ENCODE measurements at regions not wholly inside any gene's neighbourhood (a gene's known extent, or its start where the extent isn't known, plus 50 kb on each side); places are given as distances from the start of the nearest gene placed in this dataset.

- Histone ChIP-seq H3K36me3 (ENCODE audit: control insufficient read depth, insufficient read depth, low read length) (no peaks in the 10 kb centered on the region), H3K27me3 (ENCODE audit: control insufficient read depth, insufficient read depth, low read length) (no peaks in the 10 kb centered on the region), H3K9me3 (ENCODE audit: control insufficient read depth, insufficient read depth, low read length) (no peaks in the 10 kb centered on the region), H3K4me3 (ENCODE audit: low read depth, low read length) (no peak overlapping the region), H3K4me1 (ENCODE audit: control insufficient read depth, insufficient read depth, low read length) (no peaks in the 10 kb centered on the region), H3K27ac (ENCODE audit: low read depth, low read length) (no peak overlapping the region)
- DNase-seq (ENCODE audit: low read depth in 4 of 6, low spot score in 6 of 6) = no peak
- no CpG with 5 or more reads among the region's 1 CpG for WGBS (ENCODE audit: insufficient coverage)
These were observed 162.0 kb upstream of the CNTN6 start for GRCh38 chr3:930866-931265.

DNA sequence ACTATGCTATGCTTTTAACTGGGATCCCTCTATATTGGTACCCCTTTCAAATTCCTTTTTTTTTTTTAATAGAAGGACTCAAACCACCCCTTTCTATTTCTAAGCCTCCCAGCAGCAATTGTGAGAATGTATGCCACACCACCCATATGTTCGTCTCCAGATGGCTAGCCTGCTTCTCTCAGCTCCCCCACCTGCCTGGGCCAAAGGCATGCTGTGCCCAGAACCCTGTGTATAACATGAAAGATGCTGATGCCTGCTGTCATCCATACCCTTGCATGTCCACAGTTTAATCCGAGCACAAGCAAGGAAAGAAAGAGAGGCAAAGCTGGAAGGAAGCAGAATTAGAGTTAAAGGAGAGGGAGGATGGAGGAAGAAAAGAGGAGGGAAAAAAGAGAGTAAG lies 159.5 kb upstream of the CNTN6 start:
- Histone ChIP-seq H3K9me3 (ENCODE audit: control insufficient read depth, insufficient read depth, low read length) (no peaks in the 10 kb centered on the region), H3K27me3 (ENCODE audit: control insufficient read depth, insufficient read depth, low read length) (no peaks in the 10 kb centered on the region), H3K4me1 (ENCODE audit: control insufficient read depth, insufficient read depth, low read length) (no peaks in the 10 kb centered on the region), H3K36me3 (ENCODE audit: control insufficient read depth, insufficient read depth, low read length) (no peaks in the 10 kb centered on the region), H3K27ac (ENCODE audit: low read depth, low read length) (no peak overlapping the region), H3K4me3 (ENCODE audit: low read depth, low read length) (no peak overlapping the region)
- peak in 2 of 6 donors; percentile 22 to 84 for DNase-seq (ENCODE audit: low read depth in 4 of 6, low spot score in 6 of 6)
- WGBS (ENCODE audit: insufficient coverage) = 39% methylated on average over 2 of the region's 2 CpGs

DNA sequence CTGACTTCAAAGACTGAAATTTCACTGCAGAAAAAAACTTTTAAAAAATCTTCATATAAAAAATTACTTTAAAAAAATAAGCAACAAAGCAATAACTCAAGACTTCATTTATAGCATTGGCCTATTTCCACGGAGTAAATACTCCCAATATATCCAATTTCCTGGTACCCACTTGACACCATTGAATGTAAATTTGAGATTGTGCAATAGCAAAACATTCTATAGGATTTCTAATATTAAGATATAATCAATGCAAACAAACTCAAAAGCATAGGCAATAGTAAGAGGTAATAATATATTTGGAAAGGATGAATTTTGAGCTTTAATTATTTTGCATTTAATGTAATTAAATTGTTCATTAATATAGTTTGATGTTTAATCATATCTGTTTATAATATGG lies 148.0 kb upstream of the CNTN6 start:
- no CpG with 5 or more reads among the region's 1 CpG for WGBS (ENCODE audit: insufficient coverage)
- no peaks in the 10 kb centered on the region for H3K27me3 ChIP-seq (ENCODE audit: control insufficient read depth, insufficient read depth, low read length)
- H3K9me3 ChIP-seq (ENCODE audit: control insufficient read depth, insufficient read depth, low read length) = no peaks in the 10 kb centered on the region
- no peak overlapping the region for H3K4me3 ChIP-seq (ENCODE audit: low read depth, low read length)
- H3K27ac ChIP-seq (ENCODE audit: low read depth, low read length) = no peak overlapping the region
- H3K4me1 ChIP-seq (ENCODE audit: control insufficient read depth, insufficient read depth, low read length) = no peaks in the 10 kb centered on the region
- no peak for DNase-seq (ENCODE audit: low read depth in 4 of 6, low spot score in 6 of 6)
- no peaks in the 10 kb centered on the region for H3K36me3 ChIP-seq (ENCODE audit: control insufficient read depth, insufficient read depth, low read length)

DNA sequence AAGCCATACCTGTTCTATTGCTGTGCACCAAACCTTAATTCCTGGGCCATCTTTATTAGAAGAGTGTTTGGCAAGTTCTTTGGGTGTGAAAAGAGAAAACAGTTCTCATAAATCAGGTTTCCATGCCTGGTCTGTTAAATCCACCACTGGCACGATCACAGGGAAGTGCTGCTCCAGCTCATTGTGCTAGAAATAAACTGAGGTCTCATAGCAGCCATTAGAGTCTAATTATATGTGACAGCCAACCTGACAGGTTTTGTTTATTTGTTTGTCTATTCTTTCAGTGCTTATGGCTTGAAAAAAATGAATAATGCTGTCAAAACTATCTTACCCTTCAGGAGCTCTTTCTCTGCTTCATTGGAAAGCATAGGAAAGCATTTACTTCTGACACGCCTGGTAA lies 147.1 kb upstream of the CNTN6 start:
- Histone ChIP-seq H3K27ac (ENCODE audit: low read depth, low read length) (no peak overlapping the region), H3K4me1 (ENCODE audit: control insufficient read depth, insufficient read depth, low read length) (no peaks in the 10 kb centered on the region), H3K9me3 (ENCODE audit: control insufficient read depth, insufficient read depth, low read length) (no peaks in the 10 kb centered on the region), H3K4me3 (ENCODE audit: low read depth, low read length) (no peak overlapping the region), H3K36me3 (ENCODE audit: control insufficient read depth, insufficient read depth, low read length) (no peaks in the 10 kb centered on the region), H3K27me3 (ENCODE audit: control insufficient read depth, insufficient read depth, low read length) (no peaks in the 10 kb centered on the region)
- DNase-seq (ENCODE audit: low read depth in 4 of 6, low spot score in 6 of 6) = peak in 1 of 6 donors; percentile 58
- 50% methylated on average over 1 of the region's 2 CpGs for WGBS (ENCODE audit: insufficient coverage)

- Histone ChIP-seq H3K4me1 (ENCODE audit: control insufficient read depth, insufficient read depth, low read length) (no peaks in the 10 kb centered on the region), H3K36me3 (ENCODE audit: control insufficient read depth, insufficient read depth, low read length) (no peaks in the 10 kb centered on the region), H3K27ac (ENCODE audit: low read depth, low read length) (no peak overlapping the region), H3K27me3 (ENCODE audit: control insufficient read depth, insufficient read depth, low read length) (no peaks in the 10 kb centered on the region), H3K4me3 (ENCODE audit: low read depth, low read length) (no peak overlapping the region), H3K9me3 (ENCODE audit: control insufficient read depth, insufficient read depth, low read length) (no peaks in the 10 kb centered on the region)
- 63% methylated on average over 1 of the region's 1 CpG for WGBS (ENCODE audit: insufficient coverage)
- no peak for DNase-seq (ENCODE audit: low read depth in 4 of 6, low spot score in 6 of 6)
These were observed 139.9 kb upstream of the CNTN6 start for GRCh38 chr3:952906-953305.

DNA sequence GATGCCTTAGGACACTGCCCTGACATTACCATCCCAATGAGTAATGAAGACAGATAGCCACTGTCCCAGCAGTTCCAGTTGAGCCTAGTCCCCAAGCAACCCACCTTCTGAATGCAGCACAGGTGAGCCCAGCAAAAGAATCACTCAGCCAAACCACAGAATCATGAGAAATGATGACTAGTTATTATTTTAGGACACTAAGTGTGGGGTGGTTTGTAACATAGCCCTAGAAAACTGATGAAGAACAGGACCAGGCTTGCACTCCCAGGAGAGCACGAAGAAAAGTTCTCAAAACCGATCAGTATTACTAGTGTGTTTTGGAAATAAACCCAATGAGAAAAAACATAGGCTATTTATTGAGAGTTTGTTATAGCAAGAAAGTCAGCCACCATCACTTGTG lies 129.6 kb upstream of the CNTN6 start:
- no peaks in the 10 kb centered on the region for H3K36me3 ChIP-seq (ENCODE audit: control insufficient read depth, insufficient read depth, low read length)
- no peak overlapping the region for H3K4me3 ChIP-seq (ENCODE audit: low read depth, low read length)
- WGBS (ENCODE audit: insufficient coverage) = 90% methylated on average over 2 of the region's 2 CpGs
- no peak for DNase-seq (ENCODE audit: low read depth in 4 of 6, low spot score in 6 of 6)
- no peaks in the 10 kb centered on the region for H3K9me3 ChIP-seq (ENCODE audit: control insufficient read depth, insufficient read depth, low read length)
- no peaks in the 10 kb centered on the region for H3K4me1 ChIP-seq (ENCODE audit: control insufficient read depth, insufficient read depth, low read length)
- no peak overlapping the region for H3K27ac ChIP-seq (ENCODE audit: low read depth, low read length)
- no peaks in the 10 kb centered on the region for H3K27me3 ChIP-seq (ENCODE audit: control insufficient read depth, insufficient read depth, low read length)

DNA sequence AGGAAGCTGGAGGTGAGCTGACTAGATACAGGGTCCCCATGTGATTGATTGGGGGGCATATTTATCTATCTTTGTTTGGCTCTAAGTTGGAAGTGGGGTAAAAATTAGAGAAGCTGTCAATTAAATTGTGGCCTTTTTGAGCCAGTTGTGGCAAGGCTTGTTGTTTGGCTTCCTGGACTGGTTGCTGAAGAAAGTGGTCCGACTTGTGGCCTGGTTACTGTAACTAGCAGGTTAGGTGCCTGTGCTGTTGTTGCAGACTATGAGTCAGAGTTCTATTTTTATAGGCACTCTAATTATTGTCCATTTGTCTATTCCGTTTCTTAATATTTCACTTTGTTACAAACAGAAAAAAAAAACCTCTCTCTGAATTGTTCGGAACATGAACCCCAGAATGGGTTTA lies 129.1 kb upstream of the CNTN6 start:
- no peak overlapping the region for H3K4me3 ChIP-seq (ENCODE audit: low read depth, low read length)
- no CpG with 5 or more reads among the region's 3 CpGs for WGBS (ENCODE audit: insufficient coverage)

DNA sequence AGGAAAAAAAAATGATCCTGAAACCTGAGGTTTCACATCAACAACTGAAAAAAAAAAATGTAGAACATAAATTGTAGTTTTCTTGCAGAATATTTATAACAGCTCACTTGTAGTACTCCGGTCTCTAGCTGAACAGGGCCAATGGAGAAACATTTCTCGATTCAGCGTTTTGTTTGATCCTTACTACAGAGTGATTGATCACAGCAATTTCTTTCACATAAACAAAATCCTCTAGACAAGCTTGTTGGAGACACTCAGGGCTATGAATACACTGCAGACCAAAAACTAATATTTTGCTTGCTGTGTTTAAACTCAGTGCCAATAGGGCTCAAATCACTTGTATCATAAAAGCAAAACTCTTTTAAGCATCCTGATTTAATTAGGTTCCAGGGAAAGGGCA lies 127.0 kb upstream of the CNTN6 start:
- peak in 1 of 6 donors; percentile 60 for DNase-seq (ENCODE audit: low read depth in 4 of 6, low spot score in 6 of 6)
- H3K27ac ChIP-seq (ENCODE audit: low read depth, low read length) = no peak overlapping the region
- H3K9me3 ChIP-seq (ENCODE audit: control insufficient read depth, insufficient read depth, low read length) = no peaks in the 10 kb centered on the region
- no peaks in the 10 kb centered on the region for H3K36me3 ChIP-seq (ENCODE audit: control insufficient read depth, insufficient read depth, low read length)
- 60% methylated on average over 3 of the region's 3 CpGs for WGBS (ENCODE audit: insufficient coverage)
- H3K4me3 ChIP-seq (ENCODE audit: low read depth, low read length) = no peak overlapping the region
- no peaks in the 10 kb centered on the region for H3K4me1 ChIP-seq (ENCODE audit: control insufficient read depth, insufficient read depth, low read length)
- no peaks in the 10 kb centered on the region for H3K27me3 ChIP-seq (ENCODE audit: control insufficient read depth, insufficient read depth, low read length)

More for the DNA sequence above, 129.1 kb upstream of the CNTN6 start:
- no peaks in the 10 kb centered on the region for H3K9me3 ChIP-seq (ENCODE audit: control insufficient read depth, insufficient read depth, low read length)
- no peak for DNase-seq (ENCODE audit: low read depth in 4 of 6, low spot score in 6 of 6)
- H3K27me3 ChIP-seq (ENCODE audit: control insufficient read depth, insufficient read depth, low read length) = no peaks in the 10 kb centered on the region
- H3K36me3 ChIP-seq (ENCODE audit: control insufficient read depth, insufficient read depth, low read length) = no peaks in the 10 kb centered on the region
- H3K27ac ChIP-seq (ENCODE audit: low read depth, low read length) = no peak overlapping the region
- no peaks in the 10 kb centered on the region for H3K4me1 ChIP-seq (ENCODE audit: control insufficient read depth, insufficient read depth, low read length)

DNA sequence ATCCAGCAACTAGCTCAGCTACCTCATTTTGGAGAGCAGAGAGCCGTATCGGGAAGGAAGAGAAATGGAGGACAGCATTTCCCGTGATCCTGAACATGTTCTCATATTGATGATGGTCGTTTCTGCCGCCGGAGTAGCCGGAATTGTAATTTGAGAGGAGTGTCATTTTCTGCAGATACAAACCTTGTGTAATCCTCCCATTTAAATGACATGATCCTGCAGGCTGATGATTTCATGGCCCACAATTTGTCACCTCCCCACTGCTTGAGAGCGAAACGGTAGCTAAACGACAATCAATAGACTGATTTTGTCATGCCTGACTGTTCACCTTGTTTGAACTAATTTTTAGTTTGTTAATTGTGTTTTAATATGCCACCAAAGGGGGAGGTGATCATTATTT lies 126.5 kb upstream of the CNTN6 start:
- Histone ChIP-seq H3K27ac (ENCODE audit: low read depth, low read length) (no peak overlapping the region), H3K9me3 (ENCODE audit: control insufficient read depth, insufficient read depth, low read length) (no peaks in the 10 kb centered on the region), H3K4me1 (ENCODE audit: control insufficient read depth, insufficient read depth, low read length) (no peaks in the 10 kb centered on the region), H3K36me3 (ENCODE audit: control insufficient read depth, insufficient read depth, low read length) (no peaks in the 10 kb centered on the region), H3K4me3 (ENCODE audit: low read depth, low read length) (no peak overlapping the region), H3K27me3 (ENCODE audit: control insufficient read depth, insufficient read depth, low read length) (no peaks in the 10 kb centered on the region)
- WGBS (ENCODE audit: insufficient coverage) = 87% methylated on average over 3 of the region's 10 CpGs
- DNase-seq (ENCODE audit: low read depth in 4 of 6, low spot score in 6 of 6) = peak in 1 of 6 donors; percentile 79

DNA sequence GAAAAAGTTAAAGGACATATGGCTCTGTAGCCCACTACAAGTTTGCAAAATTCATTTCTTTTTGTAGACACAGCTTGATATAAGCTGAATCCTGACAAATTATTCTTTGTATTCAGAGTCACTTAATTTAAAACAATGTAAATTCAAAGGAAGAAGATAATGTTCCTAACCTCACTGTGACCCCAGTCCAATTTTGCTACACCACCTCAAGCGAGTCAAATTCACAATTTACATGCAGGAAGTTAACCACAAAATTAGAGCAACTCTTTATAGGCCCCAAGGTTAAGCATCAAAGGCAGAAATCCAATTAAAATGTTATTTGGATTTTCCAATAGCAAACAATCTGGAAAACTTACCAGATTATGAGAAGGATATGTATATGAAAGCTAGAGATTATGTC lies 119.5 kb upstream of the CNTN6 start:
- no peaks in the 10 kb centered on the region for H3K9me3 ChIP-seq (ENCODE audit: control insufficient read depth, insufficient read depth, low read length)
- peak in 1 of 6 donors; percentile 75 for DNase-seq (ENCODE audit: low read depth in 4 of 6, low spot score in 6 of 6)
- H3K4me3 ChIP-seq (ENCODE audit: low read depth, low read length) = no peak overlapping the region
- no CpG with 5 or more reads among the region's 1 CpG for WGBS (ENCODE audit: insufficient coverage)
- H3K36me3 ChIP-seq (ENCODE audit: control insufficient read depth, insufficient read depth, low read length) = no peaks in the 10 kb centered on the region
- H3K27me3 ChIP-seq (ENCODE audit: control insufficient read depth, insufficient read depth, low read length) = no peaks in the 10 kb centered on the region
- H3K27ac ChIP-seq (ENCODE audit: low read depth, low read length) = no peak overlapping the region
- H3K4me1 ChIP-seq (ENCODE audit: control insufficient read depth, insufficient read depth, low read length) = no peaks in the 10 kb centered on the region
